GM19463 (cell line): ENCODE measurements at regions not wholly inside any gene's neighbourhood (a gene's known extent, or its start where the extent isn't known, plus 50 kb on each side); places are given as distances from the start of the nearest gene placed in this dataset.
"Not testable (repeated sequence)": the region's sequence is repeated elsewhere in the genome, so short reads cannot be mapped to it uniquely, and the experiment has no call there.

ENCODE experiments used
- ATAC-seq: cut with Tn5 transposase; IDR thresholded peaks from one replicate; pipeline ENCODE4 v1.9.1; 2021; ENCODE audit warnings: mild to moderate bottlenecking, moderate library complexity; ENCODE audit not compliant: unreplicated experiment

- ATAC-seq, result no peak
Observed at GRCh38 chr3:74978684-74979083, 364.2 kb upstream of the CNTN3 start.

GRCh38 chr3:74985028-74985904, 370.8 kb upstream of the CNTN3 start:
- ATAC-seq, result not testable (repeated sequence)

GRCh38 chr3:74988095-74988494, 373.6 kb upstream of the CNTN3 start:
- no peak for ATAC-seq

- ATAC-seq, result no peak
Observed at GRCh38 chr3:74992898-74993297, 378.4 kb upstream of the CNTN3 start.

- no peak for ATAC-seq
Observed at GRCh38 chr3:75001330-75001729, 386.9 kb upstream of the CNTN3 start.

GRCh38 chr3:75012791-75013331, 398.4 kb upstream of the CNTN3 start:
- ATAC-seq, result no peak

GRCh38 chr3:75014008-75014407, 399.5 kb upstream of the CNTN3 start:
- ATAC-seq, result no peak

GRCh38 chr3:75015280-75015679, 400.8 kb upstream of the CNTN3 start:
- ATAC-seq, result no peak

- ATAC-seq, result no peak
Observed at GRCh38 chr3:75035146-75035545, 420.7 kb upstream of the CNTN3 start.

GRCh38 chr3:75042941-75043340, 428.5 kb upstream of the CNTN3 start:
- no peak for ATAC-seq

GRCh38 chr3:75048650-75049049, 434.2 kb upstream of the CNTN3 start:
- ATAC-seq, result no peak

GRCh38 chr3:75049533-75049932, 435.1 kb upstream of the CNTN3 start:
- ATAC-seq, result no peak

- no peak for ATAC-seq
Observed at GRCh38 chr3:75059120-75059519, 444.7 kb upstream of the CNTN3 start.

- no peak for ATAC-seq
Observed at GRCh38 chr3:75061806-75062205, 447.3 kb upstream of the CNTN3 start.

GRCh38 chr3:75075158-75075557, 460.7 kb upstream of the CNTN3 start:
- ATAC-seq, result no peak

GRCh38 chr3:75076481-75076880, 462.0 kb upstream of the CNTN3 start:
- no peak for ATAC-seq

GRCh38 chr3:75078290-75078689, 463.8 kb upstream of the CNTN3 start:
- no peak for ATAC-seq

- no peak for ATAC-seq
Observed at GRCh38 chr3:75082845-75083244, 468.4 kb upstream of the CNTN3 start.

- ATAC-seq, result no peak
Observed at GRCh38 chr3:75089841-75090240, 475.4 kb upstream of the CNTN3 start.

- ATAC-seq, result no peak
Observed at GRCh38 chr3:75101329-75102147, 487.1 kb upstream of the CNTN3 start.

GRCh38 chr3:75110741-75111140, 496.3 kb upstream of the CNTN3 start:
- no peak for ATAC-seq

GRCh38 chr3:75115695-75116094, 501.2 kb upstream of the CNTN3 start:
- no peak for ATAC-seq
